NCI-H345 (cell line): ENCODE measurements at regions not wholly inside any gene's neighbourhood (a gene's known extent, or its start where the extent isn't known, plus 50 kb on each side); places are given as distances from the start of the nearest gene placed in this dataset.
A peak's percentile ranks its signal among the peaks of the same experiment; 100 is the strongest.

Experiments
- DNase-seq: peaks from one replicate; lab custom pipeline; 2025; lab: John Stamatoyannopoulos, UW

DNA sequence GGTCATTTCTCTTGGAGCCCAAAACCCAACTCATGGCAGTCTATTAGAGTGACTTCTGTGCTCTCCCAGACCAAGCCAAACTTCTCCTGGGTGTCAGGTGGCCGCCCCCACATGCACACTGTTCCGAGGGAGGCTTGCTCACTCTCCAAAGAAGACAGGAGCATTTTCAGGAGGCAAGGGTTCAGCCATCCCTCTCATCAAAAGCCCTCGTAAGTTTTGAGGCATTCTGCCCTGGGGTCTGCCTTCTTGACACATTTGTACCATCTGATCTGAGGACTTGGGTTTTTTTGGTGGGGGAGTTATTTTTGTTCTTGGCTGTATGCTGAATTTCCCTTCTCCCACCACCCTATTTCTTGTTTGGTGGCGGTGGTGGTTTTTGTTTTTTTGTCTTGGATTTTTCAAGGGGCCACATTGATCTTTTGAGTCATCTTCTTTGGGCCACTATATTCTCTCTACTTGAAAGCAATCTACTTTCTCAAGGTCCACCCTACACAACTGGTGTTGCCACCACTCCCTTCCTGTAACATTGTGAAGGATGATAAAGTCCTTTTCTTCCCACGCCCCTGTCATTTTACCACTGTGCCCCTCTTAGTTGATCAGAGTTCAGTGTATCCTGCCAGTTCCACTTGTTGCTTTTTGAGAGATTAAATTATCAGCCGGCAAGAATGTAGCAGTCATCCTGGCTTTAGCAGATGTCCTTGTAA is 255.8 kb downstream of the CYP26B1 start:
- no peak for DNase-seq

DNA sequence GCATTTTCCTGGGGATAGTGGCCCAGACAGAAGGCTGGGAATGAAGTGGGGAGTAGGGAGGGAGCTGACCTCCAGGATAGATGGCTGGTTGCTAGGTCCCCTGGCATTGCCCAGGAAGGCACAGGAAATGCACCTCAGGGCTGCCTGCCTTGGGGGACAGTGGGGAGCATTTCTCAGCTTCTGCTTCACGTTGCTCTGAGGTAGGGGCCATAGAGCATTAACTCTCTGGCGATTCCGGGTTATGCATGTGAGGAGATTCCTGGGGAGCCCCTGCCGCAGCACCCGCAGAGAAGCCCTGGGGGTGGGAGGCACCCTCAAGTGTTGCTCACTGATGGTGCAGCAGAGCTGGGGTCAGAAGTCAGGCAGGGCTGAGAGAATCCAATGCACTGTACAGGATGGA is 256.5 kb downstream of the CYP26B1 start:
- DNase-seq = no peak

DNA sequence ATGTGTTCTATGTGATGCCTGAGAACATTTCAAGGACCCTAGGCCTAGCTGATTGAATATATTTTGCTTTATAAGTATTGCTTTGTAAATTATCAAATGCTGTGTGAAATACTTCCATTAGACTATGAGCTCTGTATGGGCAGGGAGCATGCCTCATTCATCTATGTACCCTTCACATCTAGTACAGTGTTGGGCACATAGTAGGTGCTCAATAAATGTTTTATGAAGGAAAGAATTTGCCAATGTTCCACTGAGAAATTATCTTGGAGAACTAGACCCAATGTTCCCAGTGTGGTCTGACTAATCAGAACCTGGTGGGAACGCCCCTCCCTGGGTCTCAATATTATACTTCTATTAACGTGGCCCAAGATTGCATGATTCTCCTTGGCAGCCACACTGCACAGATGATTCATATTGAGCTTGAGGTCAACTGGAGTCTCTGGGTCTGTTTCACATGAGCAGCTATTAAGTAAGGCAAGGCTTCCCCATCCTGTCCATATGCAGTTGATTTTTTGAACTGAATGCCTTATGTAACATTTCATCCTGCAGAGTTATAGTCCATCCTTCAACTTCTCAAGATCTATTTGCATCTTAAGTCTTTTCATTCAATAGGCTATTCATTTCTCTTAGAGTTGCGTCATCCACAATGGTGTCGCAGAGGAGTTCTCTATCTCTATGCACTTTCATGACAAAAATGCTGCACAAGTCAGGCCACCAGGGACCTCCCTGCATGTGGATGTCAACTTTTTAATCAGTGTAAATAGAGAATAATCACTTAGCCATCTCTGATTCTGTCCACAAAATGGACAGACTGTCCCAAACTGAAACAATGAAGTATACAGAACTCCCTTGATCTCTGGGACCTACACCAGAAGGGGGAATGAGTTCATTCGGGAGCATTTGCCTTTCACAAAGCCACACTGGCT is 257.6 kb downstream of the CYP26B1 start:
- no peak for DNase-seq

DNA sequence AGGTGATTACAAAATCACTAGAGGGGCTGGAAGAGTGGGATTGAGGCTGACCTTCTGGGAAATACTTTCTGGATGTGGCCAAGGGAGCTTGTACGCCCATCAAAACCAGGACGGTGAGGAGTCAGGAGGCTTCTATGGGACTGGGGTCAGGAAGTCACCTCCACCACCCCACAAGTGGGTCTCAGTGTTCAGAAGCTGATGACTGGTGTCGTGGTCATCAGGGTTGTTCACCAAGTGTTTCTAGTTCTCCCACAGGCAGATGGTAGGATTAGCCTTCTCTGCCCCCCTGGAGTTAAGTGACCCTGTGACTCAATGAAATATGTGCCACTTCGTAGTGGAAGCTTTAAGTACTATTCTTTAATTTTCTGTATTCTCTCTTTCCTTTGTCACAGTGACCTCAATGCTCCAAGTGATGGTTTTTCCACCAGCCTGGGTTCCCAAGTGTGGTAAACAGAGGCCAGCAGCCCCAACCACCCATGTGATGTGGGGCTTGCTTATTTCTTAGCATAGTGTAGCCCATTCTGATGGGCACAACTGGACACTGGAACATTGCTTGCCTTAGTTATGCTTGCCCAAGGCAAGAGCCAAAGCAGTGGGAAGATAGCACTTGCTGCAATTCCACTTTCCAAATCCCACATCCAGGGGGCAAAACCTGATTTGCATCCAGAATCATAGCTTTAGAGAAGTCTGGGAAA is 258.8 kb downstream of the CYP26B1 start:
- DNase-seq = no peak

DNA sequence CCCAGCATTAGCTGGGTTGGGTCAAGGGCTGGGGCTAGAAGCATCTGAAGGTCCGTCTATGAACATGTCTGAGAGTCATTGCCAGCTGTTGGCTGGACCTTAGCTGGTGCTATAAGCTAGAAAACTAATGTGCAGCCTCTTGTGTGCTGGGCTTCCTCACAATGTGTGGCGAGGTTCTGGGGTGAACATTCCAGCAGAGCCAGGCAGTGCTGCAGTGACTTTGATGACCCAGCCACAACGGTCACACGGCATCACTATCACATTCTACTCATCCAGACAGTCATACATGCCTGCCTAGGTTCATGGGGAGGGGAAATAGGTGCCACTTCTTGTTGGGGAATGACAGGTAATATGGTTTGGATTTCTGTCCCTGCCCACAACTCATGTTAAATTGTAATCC is 260.5 kb downstream of the CYP26B1 start:
- DNase-seq = no peak

DNA sequence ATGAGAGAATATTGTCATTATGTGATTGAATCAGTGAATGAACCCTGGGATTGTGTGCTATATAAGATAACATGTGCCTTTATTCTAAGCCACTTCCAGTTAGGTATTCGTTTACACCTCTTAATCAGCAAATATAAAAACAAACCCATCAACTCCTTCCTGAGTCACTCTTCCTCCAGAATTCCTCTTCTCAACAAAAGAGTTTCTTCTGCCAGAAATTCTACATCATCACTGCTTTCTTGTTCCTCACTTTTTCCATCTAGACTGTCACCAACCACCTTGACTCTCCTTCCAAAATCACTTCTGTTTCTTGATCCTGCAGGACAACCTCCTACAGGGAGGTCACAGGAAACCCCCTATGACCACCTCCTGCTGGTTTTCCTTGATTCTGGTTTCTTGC is 261.4 kb downstream of the CYP26B1 start:
- DNase-seq = no peak

DNA sequence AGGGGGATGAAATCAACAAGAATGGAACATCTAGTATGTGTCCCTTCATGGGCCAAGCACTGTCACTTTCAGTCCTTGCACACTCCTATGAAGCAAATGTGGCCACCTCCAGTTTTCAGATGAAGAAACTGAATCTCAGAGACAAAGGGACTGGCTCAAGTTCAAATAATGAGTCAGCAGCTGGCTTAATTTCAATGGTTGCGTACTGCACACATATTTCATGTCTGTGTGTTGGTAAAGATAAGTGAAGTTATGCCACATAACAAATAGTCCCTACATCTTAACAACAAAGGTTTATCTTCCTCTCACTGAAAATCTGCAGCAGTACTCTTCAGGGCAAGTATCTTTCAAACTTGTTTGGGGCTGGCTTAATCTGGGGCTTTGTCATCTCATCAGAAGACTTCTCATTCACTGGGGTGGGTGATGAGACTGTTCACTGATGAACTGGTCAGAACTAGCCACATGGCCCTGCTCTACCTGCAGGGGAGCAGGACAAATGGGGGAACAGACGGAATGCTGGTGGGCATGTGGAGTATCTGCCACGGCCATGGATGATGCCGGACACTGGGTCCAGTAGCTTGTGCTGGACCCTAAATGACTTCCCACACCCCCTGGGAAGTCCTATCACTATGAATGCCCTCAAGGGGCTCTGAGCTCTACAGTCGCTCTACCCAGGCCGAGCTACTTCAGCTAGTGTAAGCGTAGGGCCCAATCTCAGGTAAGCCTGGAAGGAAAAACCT is 263.2 kb downstream of the CYP26B1 start:
- DNase-seq = no peak

DNA sequence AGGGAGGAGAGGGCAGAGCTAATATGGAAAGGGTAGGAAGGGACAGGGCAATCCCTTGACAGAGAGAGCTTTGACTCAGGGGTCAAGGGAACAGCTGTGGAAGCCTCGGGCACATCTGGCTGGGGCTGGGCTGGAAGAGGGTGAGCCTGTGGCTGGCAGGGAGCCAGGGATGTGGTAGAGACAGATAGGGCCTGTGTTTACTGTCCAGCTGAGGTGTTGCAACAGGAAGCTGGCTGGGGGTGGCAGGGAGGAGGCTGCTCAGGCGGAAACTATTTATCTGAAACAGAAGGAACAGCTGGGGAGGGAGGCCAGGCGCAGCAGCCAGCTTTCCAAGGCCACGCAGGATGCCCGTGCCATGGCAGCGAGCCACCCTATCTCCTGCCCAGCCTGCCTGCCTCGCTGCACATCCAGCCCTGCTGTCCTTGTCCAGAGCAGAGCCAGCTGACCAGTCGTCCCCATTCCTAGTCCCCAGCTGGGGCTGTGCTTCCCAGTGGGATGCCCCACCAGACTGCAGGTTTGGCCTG is 264.7 kb downstream of the CYP26B1 start:
- no peak for DNase-seq

DNA sequence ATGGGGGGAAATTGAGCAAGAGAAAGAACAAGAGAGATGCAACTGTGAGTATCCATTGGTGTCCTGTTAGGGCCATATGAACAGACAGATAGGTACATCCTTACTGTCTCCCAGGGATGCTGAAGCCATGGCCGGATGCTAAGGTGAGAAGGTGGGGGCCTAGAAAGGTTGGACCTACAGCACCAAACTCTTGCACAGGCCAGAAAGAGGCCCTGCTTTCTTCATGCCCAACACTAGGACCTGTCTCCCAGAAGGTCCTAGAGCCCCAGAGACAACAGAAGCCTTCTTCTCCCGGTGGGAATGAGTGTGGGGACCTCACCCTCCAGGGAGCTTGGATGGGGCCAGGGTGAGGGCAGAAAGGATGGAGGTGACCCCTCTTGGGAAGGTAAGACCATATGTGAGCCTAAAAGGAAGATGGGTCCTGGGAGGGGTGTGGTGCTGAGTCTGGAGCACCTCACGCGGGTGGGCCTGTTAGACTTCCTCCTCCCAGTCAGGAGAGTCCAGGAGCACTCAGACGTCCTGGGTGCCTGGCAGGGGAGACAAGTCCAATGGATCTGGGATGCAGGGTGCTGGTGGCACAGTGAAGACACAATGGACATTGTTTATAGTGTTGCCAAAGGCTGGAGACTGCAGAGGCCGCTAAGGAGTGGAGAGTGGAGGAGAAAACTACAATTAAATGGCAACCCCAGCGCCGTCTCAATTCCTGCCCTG is 265.3 kb downstream of the CYP26B1 start:
- DNase-seq = no peak

DNA sequence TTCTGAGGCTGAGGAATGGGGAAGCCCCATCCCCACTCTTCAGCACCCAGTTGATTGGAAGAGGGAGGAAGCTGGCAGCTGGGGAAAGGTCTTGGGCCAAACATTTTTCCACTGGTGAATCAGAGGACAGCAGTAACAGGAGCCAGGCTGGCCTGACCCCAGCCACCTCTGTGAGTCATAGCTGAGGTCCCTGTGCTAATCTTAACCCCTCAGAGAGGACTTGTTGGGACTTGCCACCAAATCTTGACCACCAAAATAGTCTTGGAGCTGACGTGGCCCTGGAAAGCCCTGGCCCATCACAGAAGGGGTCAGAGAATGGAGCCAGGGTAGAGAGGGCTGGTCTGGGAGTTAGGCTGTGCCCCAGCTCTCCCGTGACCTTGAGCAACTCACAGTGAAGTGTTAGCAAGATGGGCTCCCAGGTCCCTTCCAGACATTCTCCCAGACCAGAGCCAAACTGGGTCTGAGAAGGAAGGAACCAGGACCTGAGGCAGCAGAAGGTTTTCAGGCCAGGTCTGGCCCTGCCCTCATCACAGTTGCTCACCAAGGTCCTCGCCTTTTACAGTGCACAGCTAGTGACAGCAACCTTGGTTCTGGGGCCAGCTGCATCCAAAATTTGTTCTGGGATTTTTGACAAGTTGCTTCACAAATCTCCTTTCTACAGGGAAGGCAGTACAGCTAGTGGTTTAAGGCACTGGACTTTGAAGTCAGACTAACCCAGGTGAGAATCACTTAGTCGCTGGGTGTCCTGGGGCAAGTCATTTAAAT is 266.6 kb downstream of the CYP26B1 start:
- DNase-seq = no peak

DNA sequence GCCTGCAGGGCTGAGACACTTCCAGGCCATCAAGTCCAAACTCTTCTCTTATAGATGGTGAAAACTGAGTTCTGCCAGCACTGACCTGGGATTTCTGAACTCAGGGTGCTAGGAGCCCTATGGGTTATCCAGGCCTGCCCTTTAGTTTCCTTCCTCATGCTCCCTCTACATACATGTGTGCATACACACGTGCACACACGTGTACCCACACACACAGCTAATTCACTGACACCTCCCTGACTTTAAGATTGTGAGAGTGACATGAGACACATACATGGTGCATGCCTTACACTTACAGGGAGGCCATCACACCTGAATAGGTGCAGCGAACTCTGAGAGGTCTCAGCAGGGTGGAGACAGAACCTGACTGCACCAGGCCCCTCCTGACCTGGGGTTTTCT is 267.4 kb downstream of the CYP26B1 start:
- DNase-seq = no peak

DNA sequence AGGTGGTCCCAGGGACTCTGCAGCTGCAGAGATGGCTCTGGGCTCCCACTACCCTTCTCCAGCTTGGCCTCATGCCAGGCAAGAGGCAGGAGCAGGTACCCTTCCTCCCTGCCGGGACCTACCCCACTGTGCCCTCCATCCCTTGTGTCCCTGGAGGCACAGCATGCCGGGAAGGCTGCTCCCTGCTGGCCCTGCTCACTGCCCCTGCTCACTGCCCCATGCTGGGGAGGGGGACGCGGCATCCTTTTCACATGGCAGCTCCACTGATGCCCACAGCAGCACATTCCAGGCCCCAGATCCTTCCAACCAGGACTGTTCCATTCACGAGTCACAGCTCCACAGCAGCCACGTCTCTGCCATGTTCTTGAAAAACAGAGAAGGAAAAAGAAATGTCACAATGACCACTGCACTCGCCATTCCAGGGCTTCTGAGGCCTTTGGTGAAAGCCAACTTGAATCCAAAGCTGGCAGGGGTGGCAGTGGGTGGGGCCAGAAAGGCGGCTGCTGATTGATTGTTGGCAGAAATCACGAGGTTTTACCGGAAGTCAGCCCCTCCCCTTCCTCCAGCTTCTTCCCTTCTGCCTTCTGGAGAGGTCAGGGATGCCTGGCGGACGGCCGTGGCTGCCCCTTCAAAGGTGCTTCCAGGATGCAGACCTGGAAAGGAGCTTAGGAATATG is 268.0 kb downstream of the CYP26B1 start:
- peak; percentile 39 for DNase-seq

DNA sequence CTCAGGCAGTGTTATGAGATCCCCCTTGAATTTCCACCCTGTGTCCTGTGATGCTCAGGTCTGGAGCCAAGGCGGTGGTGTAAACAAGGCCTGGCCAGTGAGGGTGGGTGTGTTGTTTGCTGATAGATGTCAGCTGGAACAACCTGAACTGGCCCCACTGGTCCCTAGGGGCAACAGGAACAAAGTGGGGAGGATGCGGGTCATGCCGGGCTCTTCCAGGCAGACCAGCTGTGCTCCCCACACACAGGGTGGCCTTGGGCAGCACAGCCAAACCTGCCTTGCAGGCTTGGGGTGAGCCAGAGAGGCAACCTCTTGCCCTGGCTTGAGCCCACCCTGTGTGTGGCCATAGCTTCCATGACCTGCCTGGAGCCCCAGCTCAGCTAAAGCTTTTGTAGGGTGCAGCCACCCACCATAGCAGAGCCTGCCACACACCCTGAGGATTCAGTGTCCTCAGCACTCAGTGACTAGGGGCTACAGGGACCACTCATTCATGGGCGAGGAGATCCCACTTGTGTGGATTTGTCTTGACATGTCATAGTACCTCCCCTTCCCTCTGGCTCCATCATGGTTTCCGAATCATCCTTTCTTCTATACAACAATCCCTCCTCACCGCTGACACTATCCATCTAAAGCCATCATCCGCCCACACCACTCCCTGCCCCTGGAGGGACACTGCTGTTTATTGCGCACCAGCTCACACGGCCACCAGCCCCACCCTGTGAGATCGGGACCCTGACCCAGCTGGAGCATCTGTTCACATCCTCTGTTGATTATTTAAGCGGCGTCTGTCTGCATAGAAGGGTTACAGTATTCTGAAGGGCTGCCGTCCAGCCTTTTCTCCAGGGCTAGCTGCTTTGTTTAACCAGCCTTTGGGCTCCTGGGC is 268.8 kb downstream of the CYP26B1 start:
- peak; percentile 32 for DNase-seq

DNA sequence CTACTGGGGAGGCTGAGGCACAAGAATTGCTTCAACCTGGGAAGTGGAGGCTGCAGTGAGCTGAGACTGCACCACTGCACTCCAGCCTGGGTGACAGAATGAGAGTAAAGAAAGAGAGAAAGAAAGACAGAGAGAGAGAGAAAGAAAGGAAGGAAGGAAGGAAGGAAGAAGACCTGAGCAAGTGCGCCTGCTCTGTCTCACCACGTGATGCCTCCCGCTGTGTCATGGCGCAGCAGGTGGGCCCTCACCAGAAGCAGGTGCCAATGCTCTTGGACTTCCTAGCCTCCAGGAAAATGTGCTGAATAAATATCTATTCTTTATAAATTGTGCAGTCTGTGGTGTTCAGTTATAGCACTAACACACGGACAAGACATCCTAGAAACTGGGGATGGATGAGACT is 270.0 kb downstream of the CYP26B1 start:
- peak; percentile 46 for DNase-seq

DNA sequence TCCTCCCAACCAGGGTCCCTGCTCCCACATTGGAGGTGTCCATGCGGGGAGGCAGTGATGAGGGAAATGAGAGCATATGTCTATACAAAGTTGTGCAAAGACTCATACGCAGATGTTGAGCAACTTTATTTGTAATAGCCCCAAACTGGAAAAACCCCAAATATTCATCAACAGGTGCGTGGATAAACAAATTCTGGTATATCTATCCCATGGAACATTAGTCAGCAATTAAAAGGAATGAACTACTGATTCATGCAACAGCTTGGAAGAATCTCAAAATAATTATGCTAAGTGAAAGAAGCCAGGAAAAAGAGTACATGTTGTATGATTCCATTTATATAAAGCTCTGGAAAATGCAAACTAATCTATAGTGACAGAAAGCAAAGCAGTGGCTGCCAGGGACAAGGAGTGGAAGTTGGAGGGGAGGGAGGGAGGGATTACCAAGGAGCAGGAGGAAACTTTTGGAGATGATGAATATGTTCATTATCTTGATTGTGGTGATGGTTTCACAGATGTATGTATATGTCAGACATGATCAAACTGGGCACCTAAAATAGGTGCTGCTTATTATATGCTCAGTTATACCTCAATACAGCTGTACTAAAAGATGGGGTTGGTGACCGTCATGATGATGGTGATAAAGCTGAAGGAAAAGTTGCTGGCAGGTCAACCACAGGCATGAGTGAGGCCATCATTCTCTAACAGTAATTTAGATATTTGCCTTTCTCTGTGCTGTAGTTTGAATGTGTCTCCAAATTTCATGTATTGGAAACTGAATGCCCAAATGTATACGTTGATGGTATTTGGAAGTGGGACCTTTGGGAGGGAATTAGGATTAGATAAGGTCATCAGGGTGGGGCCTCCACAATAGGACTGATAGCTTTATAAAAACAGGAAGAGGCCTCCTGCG is 270.9 kb downstream of the CYP26B1 start:
- DNase-seq = no peak

DNA sequence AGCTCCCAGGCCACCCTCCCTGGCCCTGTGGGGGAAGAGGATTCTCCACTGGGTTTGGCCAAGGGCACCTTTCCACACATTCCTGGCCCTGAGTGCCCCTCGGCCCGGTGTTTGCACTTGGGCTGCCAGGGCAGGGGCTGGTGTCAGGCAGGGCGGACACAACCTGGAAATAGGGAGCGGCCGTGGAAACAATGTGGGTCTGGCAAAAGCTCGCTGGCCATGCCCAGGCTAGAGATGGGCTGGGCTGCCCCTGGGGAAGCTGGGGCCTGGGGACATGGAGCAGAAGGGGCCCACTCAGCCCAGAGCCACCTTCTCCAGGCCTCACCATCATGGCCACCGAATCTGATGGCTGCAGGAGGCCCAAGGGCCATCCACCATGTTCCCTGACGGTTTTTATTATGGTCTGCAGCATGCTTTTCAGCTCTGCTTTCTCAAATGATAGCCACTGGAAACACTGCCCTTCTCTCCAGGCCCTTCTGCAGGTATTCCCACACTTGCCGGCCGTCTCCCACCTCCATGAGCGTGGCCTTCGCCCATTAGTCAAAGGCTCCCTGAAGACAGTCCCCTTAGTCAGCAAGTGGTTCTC is 275.1 kb downstream of the CYP26B1 start:
- DNase-seq = no peak

DNA sequence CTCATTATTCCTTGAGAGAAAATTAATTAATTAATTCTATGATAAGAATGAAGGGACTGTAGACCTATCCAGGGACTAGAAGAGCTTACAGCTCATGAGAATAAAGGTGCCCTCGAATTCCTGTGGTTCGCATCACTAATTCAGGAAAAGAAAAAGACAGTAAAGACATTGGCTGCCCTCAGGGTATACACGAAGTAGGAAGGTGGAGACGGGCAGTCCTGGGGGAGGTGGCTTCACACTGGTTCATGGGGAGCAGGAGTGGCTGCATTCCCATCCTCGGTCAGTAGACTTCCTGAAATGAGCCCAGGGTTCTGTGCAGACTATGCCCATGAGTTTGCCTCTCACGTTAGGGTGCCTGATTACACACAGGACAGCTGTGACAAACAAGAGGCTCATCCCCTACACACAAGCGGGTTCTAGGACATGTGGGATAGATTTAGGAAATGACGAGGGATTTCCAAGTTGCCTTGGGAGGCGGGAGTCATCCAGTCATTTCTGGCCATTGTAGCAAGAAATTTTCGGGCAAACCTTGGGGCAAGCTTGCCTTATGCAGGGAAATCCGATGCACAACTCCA is 282.2 kb downstream of the CYP26B1 start:
- no peak for DNase-seq
